ENCODE measurements at regions not wholly inside any gene's neighbourhood (a gene's known extent, or its start where the extent isn't known, plus 50 kb on each side); places are given as distances from the start of the nearest gene placed in this dataset.

GRCh38 chr6:56732517-56732916 is 89.8 kb upstream of the DST start:
- no peak for TF ChIP-seq CTCF (IDR thresholded peaks at IDR 0.05; ENCODE audit: low read depth, low read length, missing input control)
- TF ChIP-seq RAD21 (IDR thresholded peaks at IDR 0.05) = no peak
- no peak for TF ChIP-seq YY1 (IDR thresholded peaks at IDR 0.05)
- no peak for TF ChIP-seq JUND (IDR thresholded peaks at IDR 0.05)
- no peak for TF ChIP-seq EGR1 (IDR thresholded peaks at IDR 0.05; ENCODE audit: low read depth in 2 of 2)
